ENCODE measurements at regions not wholly inside any gene's neighbourhood (a gene's known extent, or its start where the extent isn't known, plus 50 kb on each side); places are given as distances from the start of the nearest gene placed in this dataset.

GRCh38 chr4:175435381-175435783 lies 376.7 kb downstream of the GPM6A start:
- TF ChIP-seq, protein P1, sequence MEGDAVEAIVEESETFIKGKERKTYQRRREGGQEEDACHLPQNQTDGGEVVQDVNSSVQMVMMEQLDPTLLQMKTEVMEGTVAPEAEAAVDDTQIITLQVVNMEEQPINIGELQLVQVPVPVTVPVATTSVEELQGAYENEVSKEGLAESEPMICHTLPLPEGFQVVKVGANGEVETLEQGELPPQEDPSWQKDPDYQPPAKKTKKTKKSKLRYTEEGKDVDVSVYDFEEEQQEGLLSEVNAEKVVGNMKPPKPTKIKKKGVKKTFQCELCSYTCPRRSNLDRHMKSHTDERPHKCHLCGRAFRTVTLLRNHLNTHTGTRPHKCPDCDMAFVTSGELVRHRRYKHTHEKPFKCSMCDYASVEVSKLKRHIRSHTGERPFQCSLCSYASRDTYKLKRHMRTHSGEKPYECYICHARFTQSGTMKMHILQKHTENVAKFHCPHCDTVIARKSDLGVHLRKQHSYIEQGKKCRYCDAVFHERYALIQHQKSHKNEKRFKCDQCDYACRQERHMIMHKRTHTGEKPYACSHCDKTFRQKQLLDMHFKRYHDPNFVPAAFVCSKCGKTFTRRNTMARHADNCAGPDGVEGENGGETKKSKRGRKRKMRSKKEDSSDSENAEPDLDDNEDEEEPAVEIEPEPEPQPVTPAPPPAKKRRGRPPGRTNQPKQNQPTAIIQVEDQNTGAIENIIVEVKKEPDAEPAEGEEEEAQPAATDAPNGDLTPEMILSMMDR (conservative IDR thresholded peaks at IDR 0.05; ENCODE audit: low read depth, low read length), result no peak
- H3K4me3 ChIP-seq (ENCODE audit: low read depth, low read length), result no peak overlapping the region
- no peak for DNase-seq (ENCODE audit: low read depth)

- H3K4me3 ChIP-seq (ENCODE audit: low read depth, low read length), result no peak overlapping the region
- no peak for DNase-seq (ENCODE audit: low read depth)
- TF ChIP-seq, protein P1 (conservative IDR thresholded peaks at IDR 0.05; ENCODE audit: low read depth, low read length), result no peak
Observed at GRCh38 chr4:175436196-175436595, 375.9 kb downstream of the GPM6A start.

DNA sequence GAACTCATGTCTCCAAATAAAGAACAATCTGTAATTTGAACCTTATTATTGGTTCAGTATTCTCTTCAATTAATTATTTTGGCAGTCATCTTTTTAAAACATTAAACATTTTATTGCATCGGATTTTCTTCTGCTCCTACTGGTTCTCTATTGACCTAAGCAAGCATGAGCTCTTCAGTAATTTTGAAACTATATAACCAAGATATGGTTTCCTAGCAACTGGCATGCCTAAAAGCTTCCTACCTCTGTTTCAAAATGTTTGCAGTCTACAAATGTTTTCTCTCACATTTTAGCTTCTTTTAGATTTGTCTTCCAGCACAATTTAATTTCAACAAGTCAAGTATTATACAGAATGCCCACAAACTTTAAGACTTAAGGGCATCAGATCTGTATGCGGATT lies 371.3 kb downstream of the GPM6A start:
- TF ChIP-seq, protein P1 (conservative IDR thresholded peaks at IDR 0.05; ENCODE audit: low read depth, low read length), result no peak

GRCh38 chr4:175441256-175441655 lies 370.8 kb downstream of the GPM6A start:
- no peak overlapping the region for H3K4me3 ChIP-seq (ENCODE audit: low read depth, low read length)
- TF ChIP-seq, protein P1 (conservative IDR thresholded peaks at IDR 0.05; ENCODE audit: low read depth, low read length), result no peak
- DNase-seq (ENCODE audit: low read depth), result no peak

More for the DNA sequence above, 371.3 kb downstream of the GPM6A start:
- no peak overlapping the region for H3K4me3 ChIP-seq (ENCODE audit: low read depth, low read length)
- DNase-seq (ENCODE audit: low read depth), result peak; percentile 61

DNA sequence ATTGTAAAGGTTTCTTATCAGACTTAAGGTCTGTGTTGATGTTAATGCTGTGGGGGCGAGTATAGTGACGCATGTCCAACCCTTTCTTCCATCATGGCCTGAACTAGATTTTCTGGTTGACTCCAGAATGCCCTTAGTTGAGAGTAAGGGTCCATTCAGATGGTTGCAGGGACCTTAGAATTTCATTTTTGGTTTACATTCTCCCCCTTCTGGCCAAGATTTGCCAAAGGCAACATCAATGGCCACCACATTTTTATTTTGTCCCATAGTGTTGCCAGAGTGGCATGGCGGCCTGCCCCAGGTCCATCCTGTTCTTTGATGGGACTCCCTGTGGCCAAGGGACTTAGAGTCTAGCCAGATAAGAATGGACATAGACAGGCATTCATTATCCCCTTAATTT lies 368.5 kb downstream of the GPM6A start:
- no peak overlapping the region for H3K4me3 ChIP-seq (ENCODE audit: low read depth, low read length)
- TF ChIP-seq, protein P1 (conservative IDR thresholded peaks at IDR 0.05; ENCODE audit: low read depth, low read length), result peak; percentile 58
- DNase-seq (ENCODE audit: low read depth), result peak; percentile 29

GRCh38 chr4:175444512-175444911 lies 367.6 kb downstream of the GPM6A start:
- TF ChIP-seq, protein P1 (conservative IDR thresholded peaks at IDR 0.05; ENCODE audit: low read depth, low read length), result no peak
- DNase-seq (ENCODE audit: low read depth), result no peak
- H3K4me3 ChIP-seq (ENCODE audit: low read depth, low read length), result no peak overlapping the region

DNA sequence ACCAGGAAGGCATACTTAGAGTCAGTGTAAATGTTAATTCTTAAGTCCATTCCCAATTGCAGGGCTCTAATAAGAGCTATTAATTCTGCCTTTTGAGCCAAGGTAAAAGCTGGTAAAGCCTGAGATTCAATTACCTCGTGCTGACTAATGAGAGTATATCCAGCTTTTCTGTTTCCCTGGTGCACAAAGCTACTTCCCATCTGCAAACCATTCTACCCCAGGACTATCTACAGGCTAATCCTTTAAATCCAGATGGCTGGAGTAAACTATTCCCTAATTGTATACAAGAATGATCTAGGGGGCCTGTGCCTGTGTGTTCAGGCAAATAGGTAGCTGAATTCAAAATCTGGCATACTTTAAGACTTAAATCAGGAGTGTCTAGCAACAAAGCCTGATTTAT lies 365.0 kb downstream of the GPM6A start:
- TF ChIP-seq, protein P1 (conservative IDR thresholded peaks at IDR 0.05; ENCODE audit: low read depth, low read length), result no peak
- no peak overlapping the region for H3K4me3 ChIP-seq (ENCODE audit: low read depth, low read length)
- DNase-seq (ENCODE audit: low read depth), result no peak
